Fibroblast of lung (primary cell): ENCODE measurements at regions not wholly inside any gene's neighbourhood (a gene's known extent, or its start where the extent isn't known, plus 50 kb on each side); places are given as distances from the start of the nearest gene placed in this dataset.

Experiments
- CTCF ChIP-seq, 2 donors: IDR thresholded peaks in 1 of 2; conservative IDR thresholded peaks in 1 of 2; 1 replicate in 1 of 2; 2 replicates in 1 of 2; pipeline ENCODE4 v1.5.1; 2011 to 2012; ENCODE audit warnings: low read length in 2 of 2, control low read depth in 1 of 2, inconsistent platforms in 1 of 2, low read depth in 1 of 2, mild to moderate bottlenecking in 1 of 2
- EZH2 ChIP-seq: IDR thresholded peaks from 2 replicates; pipeline ENCODE4 v1.5.1; 2012; ENCODE audit warnings: low read length, control low read depth, mild to moderate bottlenecking; ENCODE audit errors: missing control alignments

DNA sequence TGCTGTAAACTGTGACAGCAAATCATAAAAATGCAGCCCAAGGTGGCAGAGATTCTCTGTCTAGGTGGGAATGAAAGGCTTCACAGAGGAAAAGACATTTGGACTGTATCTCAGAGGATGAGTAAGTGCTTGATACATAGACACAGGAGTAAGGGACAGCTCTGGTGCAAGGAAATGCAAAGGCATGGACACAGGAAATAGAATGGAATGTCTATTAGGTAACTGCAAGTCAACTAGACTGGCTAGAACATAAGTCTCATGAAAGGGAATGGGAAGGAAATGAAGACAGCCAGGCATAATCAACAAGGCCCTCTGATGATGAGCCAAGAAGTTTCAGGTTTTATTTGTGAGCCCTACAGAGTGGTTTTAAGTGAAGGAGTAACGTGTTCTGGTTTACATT, 321.7 kb downstream of the SUCLA2 start:
- no peak for TF ChIP-seq CTCF (conservative IDR thresholded peaks at IDR 0.05 in 1 of 2, IDR thresholded peaks at IDR 0.05 in 1 of 2; ENCODE audit: low read depth in 1 of 2, low read length in 2 of 2)
- no peak for TF ChIP-seq EZH2
